Endothelial cell of umbilical vein (primary cell): ENCODE measurements at regions not wholly inside any gene's neighbourhood (a gene's known extent, or its start where the extent isn't known, plus 50 kb on each side); places are given as distances from the start of the nearest gene placed in this dataset.

ENCODE experiments used
- EZH2 ChIP-seq: IDR thresholded peaks from 2 replicates; pipeline ENCODE4 v1.6.1; 2012; ENCODE audit warnings: borderline replicate concordance, low read depth, mild to moderate bottlenecking, moderate library complexity, low read length, inconsistent platforms; ENCODE audit not compliant: severe bottlenecking
- GATA2 ChIP-seq: IDR thresholded peaks from 2 replicates; pipeline ENCODE4 v1.7.0; 2011; ENCODE audit warnings: low read depth, mild to moderate bottlenecking, moderate library complexity, mixed read lengths, low read length; ENCODE audit not compliant: insufficient read length, insufficient read depth

GRCh38 chr1:98176936-98177335 is 256.1 kb upstream of the DPYD start:
- TF ChIP-seq GATA2 = no peak
- no peak for TF ChIP-seq EZH2
